22Rv1 (cell line): ENCODE measurements at regions not wholly inside any gene's neighbourhood (a gene's known extent, or its start where the extent isn't known, plus 50 kb on each side); places are given as distances from the start of the nearest gene placed in this dataset.

ENCODE experiments used
- H3K27ac ChIP-seq: fragments of 450-650 bp; 2 replicates; pipeline ENCODE4 v1.5.1; 2017
- ZFX ChIP-seq: fragments of 450-650 bp; IDR thresholded peaks from 2 replicates; pipeline ENCODE4 v1.6.1; 2017; ENCODE audit warnings: antibody characterized with exemption, borderline replicate concordance
- TF ChIP-seq, protein P1 (sequence below): fragments of 450-650 bp; IDR thresholded peaks from 2 replicates; pipeline ENCODE4 v1.5.1; 2017; ENCODE audit warnings: mild to moderate bottlenecking

GRCh38 chr4:44801384-44801783, 75.0 kb upstream of the GNPDA2 start:
- no peak overlapping the region for H3K27ac ChIP-seq
- TF ChIP-seq ZFX, result no peak

- H3K27ac ChIP-seq, result no peak overlapping the region
Observed at GRCh38 chr4:44791831-44792230, 65.5 kb upstream of the GNPDA2 start.

DNA sequence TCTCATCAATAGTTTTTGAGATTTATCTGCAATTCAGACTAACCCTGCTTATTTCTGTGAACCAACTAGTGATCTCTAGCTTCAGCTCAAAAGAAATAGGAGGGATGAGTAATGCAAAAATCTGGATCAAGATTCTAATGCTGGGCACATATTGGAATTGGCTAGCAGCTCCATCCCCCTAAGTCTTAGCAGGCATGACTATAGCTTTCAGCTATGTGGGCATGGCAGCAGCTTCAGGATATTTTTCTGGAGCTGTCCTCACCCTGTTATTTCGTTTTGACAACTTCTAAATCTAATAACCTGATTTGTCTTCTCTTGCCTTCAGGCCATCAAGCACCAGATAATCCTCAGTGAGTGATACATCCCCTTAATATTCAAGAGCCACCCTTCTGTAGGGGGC, 50.8 kb upstream of the GNPDA2 start:
- TF ChIP-seq, protein P1, sequence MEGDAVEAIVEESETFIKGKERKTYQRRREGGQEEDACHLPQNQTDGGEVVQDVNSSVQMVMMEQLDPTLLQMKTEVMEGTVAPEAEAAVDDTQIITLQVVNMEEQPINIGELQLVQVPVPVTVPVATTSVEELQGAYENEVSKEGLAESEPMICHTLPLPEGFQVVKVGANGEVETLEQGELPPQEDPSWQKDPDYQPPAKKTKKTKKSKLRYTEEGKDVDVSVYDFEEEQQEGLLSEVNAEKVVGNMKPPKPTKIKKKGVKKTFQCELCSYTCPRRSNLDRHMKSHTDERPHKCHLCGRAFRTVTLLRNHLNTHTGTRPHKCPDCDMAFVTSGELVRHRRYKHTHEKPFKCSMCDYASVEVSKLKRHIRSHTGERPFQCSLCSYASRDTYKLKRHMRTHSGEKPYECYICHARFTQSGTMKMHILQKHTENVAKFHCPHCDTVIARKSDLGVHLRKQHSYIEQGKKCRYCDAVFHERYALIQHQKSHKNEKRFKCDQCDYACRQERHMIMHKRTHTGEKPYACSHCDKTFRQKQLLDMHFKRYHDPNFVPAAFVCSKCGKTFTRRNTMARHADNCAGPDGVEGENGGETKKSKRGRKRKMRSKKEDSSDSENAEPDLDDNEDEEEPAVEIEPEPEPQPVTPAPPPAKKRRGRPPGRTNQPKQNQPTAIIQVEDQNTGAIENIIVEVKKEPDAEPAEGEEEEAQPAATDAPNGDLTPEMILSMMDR, result no peak
- TF ChIP-seq ZFX, result no peak
- H3K27ac ChIP-seq, result no peak overlapping the region

More at GRCh38 chr4:44791831-44792230, 65.5 kb upstream of the GNPDA2 start:
- TF ChIP-seq, protein P1, result no peak
- no peak for TF ChIP-seq ZFX
